Lower leg skin (tissue), 4 donors: ENCODE measurements at regions not wholly inside any gene's neighbourhood (a gene's known extent, or its start where the extent isn't known, plus 50 kb on each side); places are given as distances from the start of the nearest gene placed in this dataset.
A peak's percentile ranks its signal among the peaks of the same experiment; 100 is the strongest.

ENCODE experiments used
- DNase-seq, 2 donors: peaks; one replicate each; pipeline ENCODE4 v3.0.0-alpha.2; 2019; ENCODE audit warnings: low spot score in 2 of 2
- H3K4me3 ChIP-seq: fragments of 200-600 bp; sonication (generic); 2 replicates; pipeline ENCODE4 v1.5.1; 2017; ENCODE audit warnings: mild to moderate bottlenecking, low read depth; ENCODE audit not compliant: poor library complexity, severe bottlenecking
- CTCF ChIP-seq, 3 donors: fragments of 450-650 bp; IDR thresholded peaks; one replicate each; pipeline ENCODE4 v1.5.1; 2016; ENCODE audit warnings: antibody characterized with exemption in 3 of 3, mild to moderate bottlenecking in 3 of 3, moderate library complexity in 2 of 3
- POLR2A ChIP-seq, 2 donors: fragments of 450-650 bp; IDR thresholded peaks; one replicate each; pipeline ENCODE4 v1.6.1; 2016 to 2017; ENCODE audit warnings: antibody characterized with exemption in 2 of 2, mild to moderate bottlenecking in 1 of 2, moderate library complexity in 1 of 2
- WGBS, 2 donors: methylation state at CpG; one replicate each; pipeline ENCODE4 v1.1.5; 2018; 5-methylcytosine and 5-hydroxymethylcytosine counted together
- intact Hi-C: fragments of 100-400 bp; cut with DNase I; formaldehyde crosslinking; loops from one replicate; pipeline ENCODE4 v1.15.0; 2023; ENCODE audit warnings: low total_unique reads

- TF ChIP-seq POLR2A (IDR thresholded peaks at IDR 0.05) (no peak), CTCF (IDR thresholded peaks at IDR 0.05) (no peak)
- H3K4me3 ChIP-seq, result no peak overlapping the region
- peak in 1 of 2 donors; percentile 70 for DNase-seq
- intact Hi-C loops, result no loop called here
- 68 to 71% methylated on average over 18 of the region's 18 CpGs for WGBS, 2 donors
These were observed 404.3 kb downstream of the MATN1 start for GRCh38 chr1:30318864-30319718.

- WGBS, 2 donors, result 34 to 48% methylated on average over 8 of the region's 8 CpGs
- intact Hi-C loops, result no loop called here
- no peak overlapping the region for H3K4me3 ChIP-seq
- TF ChIP-seq POLR2A (IDR thresholded peaks at IDR 0.05), result no peak
- TF ChIP-seq CTCF (IDR thresholded peaks at IDR 0.05), result no peak
- DNase-seq, result peak in 1 of 2 donors; percentile 54
These were observed 405.0 kb downstream of the MATN1 start for GRCh38 chr1:30318413-30318812.

GRCh38 chr1:30317921-30318320, 405.5 kb downstream of the MATN1 start:
- no peak for TF ChIP-seq CTCF (IDR thresholded peaks at IDR 0.05)
- peak in 1 of 2 donors; percentile 53 for DNase-seq
- 76 to 78% methylated on average over 8 of the region's 8 CpGs for WGBS, 2 donors
- no peak overlapping the region for H3K4me3 ChIP-seq
- intact Hi-C loops, result no loop called here

- H3K4me3 ChIP-seq, result no peak overlapping the region
- intact Hi-C loops, result no loop called here
- peak in 1 of 2 donors; percentile 59 for DNase-seq
- WGBS, 2 donors, result 77 to 90% methylated on average over 2 of the region's 2 CpGs
- TF ChIP-seq CTCF (IDR thresholded peaks at IDR 0.05) (no peak), POLR2A (IDR thresholded peaks at IDR 0.05) (no peak)
These were observed 407.3 kb downstream of the MATN1 start for GRCh38 chr1:30316056-30316455.

GRCh38 chr1:30315185-30315960, 408.0 kb downstream of the MATN1 start:
- no peak overlapping the region for H3K4me3 ChIP-seq
- intact Hi-C loops, result no loop called here
- DNase-seq, result peak in 1 of 2 donors; percentile 70
- TF ChIP-seq POLR2A (IDR thresholded peaks at IDR 0.05) (no peak), CTCF (IDR thresholded peaks at IDR 0.05) (no peak)
- WGBS, 2 donors, result 40 to 66% methylated on average over 4 of the region's 4 CpGs
